ENCODE measurements at regions not wholly inside any gene's neighbourhood (a gene's known extent, or its start where the extent isn't known, plus 50 kb on each side); places are given as distances from the start of the nearest gene placed in this dataset.

- no peaks in the 10 kb centered on the region for H3K36me3 ChIP-seq
- no peak for DNase-seq
- H3K27ac ChIP-seq, result no peak overlapping the region
- H3K9me3 ChIP-seq (ENCODE audit: severe bottlenecking), result peaks cover 2% of the 10 kb centered on the region
- no peak for TF ChIP-seq CTCF (IDR thresholded peaks at IDR 0.05; ENCODE audit: low read depth, low read length)
- H3K4me3 ChIP-seq (ENCODE audit: low read depth, low read length), result no peak overlapping the region
- H3K27me3 ChIP-seq (ENCODE audit: insufficient read depth, low read depth, severe bottlenecking), result no peaks in the 10 kb centered on the region
These were observed 206.4 kb upstream of the LYPLAL1 start for GRCh38 chr1:218967254-218967653.

GRCh38 chr1:218967836-218968235, 205.8 kb upstream of the LYPLAL1 start:
- no peaks in the 10 kb centered on the region for H3K27me3 ChIP-seq (ENCODE audit: insufficient read depth, low read depth, severe bottlenecking)
- H3K9me3 ChIP-seq (ENCODE audit: severe bottlenecking), result peaks cover 5% of the 10 kb centered on the region
- DNase-seq, result no peak
- TF ChIP-seq CTCF (IDR thresholded peaks at IDR 0.05; ENCODE audit: low read depth, low read length), result no peak
- no peaks in the 10 kb centered on the region for H3K36me3 ChIP-seq
- no peak overlapping the region for H3K4me3 ChIP-seq (ENCODE audit: low read depth, low read length)
- H3K27ac ChIP-seq, result no peak overlapping the region

GRCh38 chr1:218969006-218969405, 204.7 kb upstream of the LYPLAL1 start:
- TF ChIP-seq CTCF (IDR thresholded peaks at IDR 0.05; ENCODE audit: low read depth, low read length), result no peak
- H3K9me3 ChIP-seq (ENCODE audit: severe bottlenecking), result peaks cover 7% of the 10 kb centered on the region
- H3K27ac ChIP-seq, result no peak overlapping the region
- no peak for DNase-seq
- H3K27me3 ChIP-seq (ENCODE audit: insufficient read depth, low read depth, severe bottlenecking), result no peaks in the 10 kb centered on the region
- H3K4me3 ChIP-seq (ENCODE audit: low read depth, low read length), result no peak overlapping the region
- no peaks in the 10 kb centered on the region for H3K36me3 ChIP-seq

DNA sequence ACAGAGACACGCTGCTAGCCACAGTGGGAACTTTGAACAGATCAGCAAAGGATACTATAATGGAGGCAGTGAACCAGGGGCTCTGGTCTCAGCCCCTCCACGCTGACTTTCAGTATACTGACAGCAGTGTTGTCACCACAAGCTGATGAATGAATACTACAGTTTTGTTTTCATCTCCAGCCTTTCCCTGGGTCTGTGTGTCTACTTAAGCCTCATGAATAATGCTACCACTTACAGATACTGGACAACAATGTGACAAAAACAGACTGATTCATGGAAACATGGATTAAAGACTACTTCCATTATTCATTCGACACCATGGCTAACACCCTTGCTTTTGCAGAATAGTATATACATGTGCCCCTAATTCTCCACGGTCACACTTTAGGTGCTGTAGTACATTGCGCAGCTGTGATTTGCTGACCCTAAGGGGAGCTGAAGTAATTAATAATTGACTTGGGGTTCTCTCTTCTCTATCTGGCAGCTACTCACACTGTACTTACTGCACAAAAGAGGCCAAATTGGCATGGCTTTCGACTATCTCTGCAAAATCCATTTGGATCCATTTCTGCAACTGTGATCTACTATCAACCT, 203.2 kb upstream of the LYPLAL1 start:
- no peak overlapping the region for H3K4me3 ChIP-seq (ENCODE audit: low read depth, low read length)
- no peak for TF ChIP-seq CTCF (IDR thresholded peaks at IDR 0.05; ENCODE audit: low read depth, low read length)
- peaks cover 7% of the 10 kb centered on the region for H3K9me3 ChIP-seq (ENCODE audit: severe bottlenecking)
- no peak overlapping the region for H3K27ac ChIP-seq
- no peak for DNase-seq
- H3K36me3 ChIP-seq, result no peaks in the 10 kb centered on the region
- no peaks in the 10 kb centered on the region for H3K27me3 ChIP-seq (ENCODE audit: insufficient read depth, low read depth, severe bottlenecking)

DNA sequence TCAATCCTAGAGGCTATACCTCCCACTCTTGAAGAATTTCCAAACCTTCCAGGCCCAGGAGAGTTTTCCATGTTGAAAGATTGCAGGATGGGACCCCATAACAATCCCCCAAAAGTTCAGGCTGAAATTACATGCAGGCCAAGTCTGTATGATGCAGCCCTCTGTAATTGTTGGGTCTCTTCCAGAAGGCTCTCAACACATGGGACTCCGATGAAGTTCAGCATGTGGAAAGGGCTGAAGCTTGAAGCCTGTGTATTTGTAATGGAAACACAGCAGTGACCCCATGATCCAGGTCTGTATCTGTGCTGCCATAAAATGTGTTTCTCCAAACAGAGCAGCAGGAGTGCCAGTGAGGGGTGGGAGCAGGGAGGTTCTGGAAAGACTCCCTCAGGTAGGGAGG, 202.5 kb upstream of the LYPLAL1 start:
- TF ChIP-seq CTCF (IDR thresholded peaks at IDR 0.05; ENCODE audit: low read depth, low read length), result no peak
- no peak overlapping the region for H3K4me3 ChIP-seq (ENCODE audit: low read depth, low read length)

DNA sequence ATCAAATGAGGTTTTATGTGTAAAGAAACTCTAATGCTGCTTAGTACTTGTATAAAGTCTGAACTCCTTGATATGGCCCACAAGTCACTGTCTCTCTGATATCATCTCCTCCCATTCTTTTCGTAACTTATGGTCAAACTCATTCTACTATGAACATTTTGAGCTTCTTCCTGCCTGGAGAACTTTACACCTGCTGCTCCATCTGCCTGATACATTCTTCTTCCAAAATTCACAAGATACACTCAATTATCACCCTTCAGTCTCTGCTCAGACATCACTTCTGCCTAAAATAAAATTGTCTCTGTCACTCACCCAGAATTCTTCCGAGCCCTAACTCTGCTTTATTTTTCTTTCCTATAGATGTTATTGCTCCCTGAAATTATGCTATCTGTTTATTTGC, 192.8 kb upstream of the LYPLAL1 start:
- Histone ChIP-seq H3K27ac (no peak overlapping the region), H3K9me3 (ENCODE audit: severe bottlenecking) (peaks cover 4% of the 10 kb centered on the region), H3K36me3 (no peaks in the 10 kb centered on the region), H3K4me3 (ENCODE audit: low read depth, low read length) (no peak overlapping the region), H3K27me3 (ENCODE audit: insufficient read depth, low read depth, severe bottlenecking) (no peaks in the 10 kb centered on the region)
- no peak for TF ChIP-seq CTCF (IDR thresholded peaks at IDR 0.05; ENCODE audit: low read depth, low read length)
- no peak for DNase-seq

More for the DNA sequence above, 202.5 kb upstream of the LYPLAL1 start:
- no peak for DNase-seq
- Histone ChIP-seq H3K36me3 (no peaks in the 10 kb centered on the region), H3K27me3 (ENCODE audit: insufficient read depth, low read depth, severe bottlenecking) (no peaks in the 10 kb centered on the region), H3K27ac (no peak overlapping the region), H3K9me3 (ENCODE audit: severe bottlenecking) (peaks cover 7% of the 10 kb centered on the region)
